A549 (cell line): ENCODE measurements at regions not wholly inside any gene's neighbourhood (a gene's known extent, or its start where the extent isn't known, plus 50 kb on each side); places are given as distances from the start of the nearest gene placed in this dataset.

Experiments used
- MYC ChIP-seq: IDR thresholded peaks from 2 replicates; pipeline ENCODE4 v1.6.1; 2012; ENCODE audit warnings: mild to moderate bottlenecking, inconsistent platforms, low read length, improper control_type of control experiment, borderline replicate concordance
- TF ChIP-seq, protein P1 (sequence below): fragments of >200 bp; sonication (Bioruptor Twin); formaldehyde crosslinking; IDR thresholded peaks from 3 replicates; pipeline ENCODE4 v1.5.1; 2016

- TF ChIP-seq, protein P1, sequence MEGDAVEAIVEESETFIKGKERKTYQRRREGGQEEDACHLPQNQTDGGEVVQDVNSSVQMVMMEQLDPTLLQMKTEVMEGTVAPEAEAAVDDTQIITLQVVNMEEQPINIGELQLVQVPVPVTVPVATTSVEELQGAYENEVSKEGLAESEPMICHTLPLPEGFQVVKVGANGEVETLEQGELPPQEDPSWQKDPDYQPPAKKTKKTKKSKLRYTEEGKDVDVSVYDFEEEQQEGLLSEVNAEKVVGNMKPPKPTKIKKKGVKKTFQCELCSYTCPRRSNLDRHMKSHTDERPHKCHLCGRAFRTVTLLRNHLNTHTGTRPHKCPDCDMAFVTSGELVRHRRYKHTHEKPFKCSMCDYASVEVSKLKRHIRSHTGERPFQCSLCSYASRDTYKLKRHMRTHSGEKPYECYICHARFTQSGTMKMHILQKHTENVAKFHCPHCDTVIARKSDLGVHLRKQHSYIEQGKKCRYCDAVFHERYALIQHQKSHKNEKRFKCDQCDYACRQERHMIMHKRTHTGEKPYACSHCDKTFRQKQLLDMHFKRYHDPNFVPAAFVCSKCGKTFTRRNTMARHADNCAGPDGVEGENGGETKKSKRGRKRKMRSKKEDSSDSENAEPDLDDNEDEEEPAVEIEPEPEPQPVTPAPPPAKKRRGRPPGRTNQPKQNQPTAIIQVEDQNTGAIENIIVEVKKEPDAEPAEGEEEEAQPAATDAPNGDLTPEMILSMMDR, result no peak
- TF ChIP-seq MYC, result no peak
These were observed 570.7 kb downstream of the CAAP1 start for GRCh38 chr9:26321935-26322334.
